Astrocyte (in vitro differentiated cells and primary cell): ENCODE measurements at regions not wholly inside any gene's neighbourhood (a gene's known extent, or its start where the extent isn't known, plus 50 kb on each side); places are given as distances from the start of the nearest gene placed in this dataset.

Experiments used
- CTCF ChIP-seq: IDR thresholded peaks from 2 replicates; pipeline ENCODE4 v1.5.1; 2011; ENCODE audit warnings: low read depth, mild to moderate bottlenecking, inconsistent platforms, low read length, moderate library complexity; ENCODE audit not compliant: insufficient read depth
- EZH2 ChIP-seq: IDR thresholded peaks from 2 replicates; pipeline ENCODE4 v1.6.1; 2012; ENCODE audit warnings: mild to moderate bottlenecking, low read length, inconsistent platforms; ENCODE audit not compliant: insufficient read depth

GRCh38 chr12:125873016-125873415 lies 807.8 kb downstream of the AACS start:
- TF ChIP-seq CTCF = no peak
- no peak for TF ChIP-seq EZH2
